ENCODE measurements at regions not wholly inside any gene's neighbourhood (a gene's known extent, or its start where the extent isn't known, plus 50 kb on each side); places are given as distances from the start of the nearest gene placed in this dataset.
"Not testable (repeated sequence)": the region's sequence is repeated elsewhere in the genome, so short reads cannot be mapped to it uniquely, and the experiment has no call there.

DNA sequence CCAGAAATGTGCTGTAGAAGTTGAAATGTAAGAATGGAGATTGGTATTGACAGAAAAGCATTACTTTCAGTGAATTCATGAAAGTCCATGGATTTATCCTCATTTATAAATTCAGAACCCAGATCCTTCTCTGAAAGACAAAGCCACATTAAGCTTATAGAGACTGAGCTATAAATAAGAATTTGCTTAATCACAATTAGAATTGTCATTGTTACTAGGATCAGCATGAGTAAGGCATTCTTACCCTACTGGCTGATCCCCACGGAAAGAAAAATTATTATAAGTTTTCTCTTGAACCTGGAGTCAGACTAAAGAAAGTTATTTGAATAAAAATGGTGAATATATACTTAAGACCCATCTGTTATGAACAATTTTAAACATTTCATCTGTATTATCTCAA, 199.2 kb upstream of the DTNA start:
- no peak for DNase-seq (ENCODE audit: extremely low read depth, low read depth)
- TF ChIP-seq, protein P1, sequence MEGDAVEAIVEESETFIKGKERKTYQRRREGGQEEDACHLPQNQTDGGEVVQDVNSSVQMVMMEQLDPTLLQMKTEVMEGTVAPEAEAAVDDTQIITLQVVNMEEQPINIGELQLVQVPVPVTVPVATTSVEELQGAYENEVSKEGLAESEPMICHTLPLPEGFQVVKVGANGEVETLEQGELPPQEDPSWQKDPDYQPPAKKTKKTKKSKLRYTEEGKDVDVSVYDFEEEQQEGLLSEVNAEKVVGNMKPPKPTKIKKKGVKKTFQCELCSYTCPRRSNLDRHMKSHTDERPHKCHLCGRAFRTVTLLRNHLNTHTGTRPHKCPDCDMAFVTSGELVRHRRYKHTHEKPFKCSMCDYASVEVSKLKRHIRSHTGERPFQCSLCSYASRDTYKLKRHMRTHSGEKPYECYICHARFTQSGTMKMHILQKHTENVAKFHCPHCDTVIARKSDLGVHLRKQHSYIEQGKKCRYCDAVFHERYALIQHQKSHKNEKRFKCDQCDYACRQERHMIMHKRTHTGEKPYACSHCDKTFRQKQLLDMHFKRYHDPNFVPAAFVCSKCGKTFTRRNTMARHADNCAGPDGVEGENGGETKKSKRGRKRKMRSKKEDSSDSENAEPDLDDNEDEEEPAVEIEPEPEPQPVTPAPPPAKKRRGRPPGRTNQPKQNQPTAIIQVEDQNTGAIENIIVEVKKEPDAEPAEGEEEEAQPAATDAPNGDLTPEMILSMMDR (IDR thresholded peaks at IDR 0.05; ENCODE audit: low read depth, low read length): no peak

DNA sequence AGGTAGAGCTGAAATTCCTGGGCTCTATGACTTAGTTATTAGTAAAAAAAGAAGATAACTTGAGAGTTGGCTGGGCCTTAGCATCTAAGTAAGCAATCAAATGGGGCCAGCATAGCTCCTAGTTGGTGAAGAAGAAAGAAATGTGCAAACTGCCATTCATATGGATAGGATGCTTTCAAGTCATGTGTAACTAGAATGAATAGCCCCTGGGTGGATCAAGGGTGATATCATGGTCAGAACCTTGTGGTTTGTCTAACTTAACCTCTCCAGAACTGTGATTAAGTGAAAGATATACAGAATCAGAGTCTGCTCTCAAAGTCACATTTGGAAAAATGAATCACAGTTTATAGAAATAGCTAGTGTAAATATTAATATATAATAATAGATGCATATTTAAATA, 198.7 kb upstream of the DTNA start:
- TF ChIP-seq, protein P1 (IDR thresholded peaks at IDR 0.05; ENCODE audit: low read depth, low read length): no peak
- DNase-seq (ENCODE audit: extremely low read depth, low read depth): no peak

DNA sequence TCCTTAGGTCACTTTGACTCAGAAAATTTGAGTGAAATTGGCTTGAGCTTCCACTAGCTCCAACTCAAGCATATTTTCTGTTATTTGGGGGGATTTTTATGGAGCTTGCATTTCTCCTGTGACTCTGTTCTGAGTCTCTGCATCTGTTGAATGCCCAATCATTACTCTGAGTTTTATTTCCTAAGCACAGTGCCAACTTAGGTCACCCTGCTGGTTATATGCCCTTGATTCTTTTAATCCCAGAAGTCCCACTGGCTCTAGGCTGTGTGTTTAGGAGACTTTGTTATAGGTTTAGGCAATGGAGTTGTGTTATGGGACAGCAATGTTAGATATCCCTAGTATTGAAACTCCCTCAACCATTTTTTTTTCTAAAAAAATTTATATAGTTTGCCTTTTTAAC, 198.2 kb upstream of the DTNA start:
- TF ChIP-seq, protein P1 (IDR thresholded peaks at IDR 0.05; ENCODE audit: low read depth, low read length): no peak
- DNase-seq (ENCODE audit: extremely low read depth, low read depth): no peak

DNA sequence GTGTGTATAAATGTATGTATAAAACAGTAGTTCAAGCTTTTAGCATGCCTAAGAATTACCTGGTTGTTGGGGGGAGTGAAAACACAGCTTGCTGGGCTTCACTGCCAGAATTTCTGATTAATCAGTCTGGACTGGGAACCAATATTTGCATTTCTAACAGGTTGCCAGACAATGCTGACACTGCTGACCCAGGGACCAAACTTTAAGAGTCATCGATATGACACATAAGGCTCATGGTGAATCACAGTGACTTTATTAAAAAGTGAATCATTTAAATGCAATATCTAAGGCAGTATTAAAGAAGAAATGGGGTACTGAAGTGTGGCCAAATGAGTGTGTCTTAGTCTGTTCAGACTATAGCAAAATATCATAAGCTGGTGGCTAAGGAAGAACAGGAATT, 195.9 kb upstream of the DTNA start:
- DNase-seq (ENCODE audit: extremely low read depth, low read depth): no peak
- TF ChIP-seq, protein P1 (IDR thresholded peaks at IDR 0.05; ENCODE audit: low read depth, low read length): no peak

DNA sequence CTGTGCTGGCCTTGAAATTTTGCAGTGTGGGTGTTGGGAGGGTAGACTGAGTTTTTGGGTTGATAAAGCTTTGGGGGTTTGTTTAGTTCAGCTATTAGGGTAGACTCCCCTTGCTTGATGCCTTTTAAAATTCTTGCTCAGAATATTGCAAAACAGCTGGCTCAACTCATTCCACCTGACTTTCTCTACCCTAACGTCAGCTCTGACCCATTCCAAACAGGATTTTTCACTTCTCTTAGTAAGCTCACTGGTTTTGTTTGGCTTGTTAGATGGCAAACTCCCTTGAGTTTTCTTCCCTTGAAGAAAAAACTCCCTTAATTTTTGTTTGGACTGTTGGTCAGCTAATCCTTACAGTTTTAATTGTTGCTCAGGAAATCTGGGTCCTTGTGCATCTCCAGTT, 195.1 kb upstream of the DTNA start:
- no peak for DNase-seq (ENCODE audit: extremely low read depth, low read depth)
- TF ChIP-seq, protein P1 (IDR thresholded peaks at IDR 0.05; ENCODE audit: low read depth, low read length): no peak

DNA sequence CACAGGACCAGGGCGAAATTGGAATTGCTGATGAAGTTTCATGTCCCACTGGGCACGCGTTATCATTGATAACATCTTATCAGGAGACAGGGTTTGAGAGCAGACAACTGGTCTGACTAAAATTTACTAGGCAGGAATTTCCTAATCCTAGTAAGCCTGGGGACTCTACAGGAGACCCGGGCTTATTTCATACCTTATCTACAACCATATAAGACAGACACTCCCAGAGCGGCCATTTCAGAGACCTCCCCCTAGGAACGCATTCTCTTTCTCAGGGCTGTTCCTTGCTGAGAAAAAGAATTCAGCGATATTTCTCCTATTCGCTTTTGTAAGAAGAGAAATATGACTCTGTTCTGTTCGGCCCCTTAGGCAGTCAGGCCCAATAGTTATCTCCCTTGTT, 193.7 kb upstream of the DTNA start:
- not testable (repeated sequence) for DNase-seq (ENCODE audit: extremely low read depth, low read depth)

DNA sequence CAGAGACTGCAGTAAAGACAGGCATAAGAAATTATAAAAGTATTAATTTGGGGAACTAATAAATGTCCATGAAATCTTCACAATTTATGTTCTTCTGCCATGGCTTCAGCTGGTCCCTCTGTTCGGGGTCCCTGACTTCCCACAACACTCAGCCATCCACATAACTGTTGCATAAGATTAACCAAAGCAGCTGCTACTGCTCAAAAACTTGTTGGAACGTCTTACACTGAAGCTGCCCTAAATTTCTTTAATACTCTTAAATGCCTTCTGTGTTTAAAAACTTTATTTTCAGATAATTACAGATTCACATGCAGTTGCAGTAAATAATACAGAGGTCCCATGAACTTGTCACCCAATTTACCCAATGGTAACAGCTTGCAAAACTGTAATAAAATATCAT, 193.1 kb upstream of the DTNA start:
- not testable (repeated sequence) for DNase-seq (ENCODE audit: extremely low read depth, low read depth)

DNA sequence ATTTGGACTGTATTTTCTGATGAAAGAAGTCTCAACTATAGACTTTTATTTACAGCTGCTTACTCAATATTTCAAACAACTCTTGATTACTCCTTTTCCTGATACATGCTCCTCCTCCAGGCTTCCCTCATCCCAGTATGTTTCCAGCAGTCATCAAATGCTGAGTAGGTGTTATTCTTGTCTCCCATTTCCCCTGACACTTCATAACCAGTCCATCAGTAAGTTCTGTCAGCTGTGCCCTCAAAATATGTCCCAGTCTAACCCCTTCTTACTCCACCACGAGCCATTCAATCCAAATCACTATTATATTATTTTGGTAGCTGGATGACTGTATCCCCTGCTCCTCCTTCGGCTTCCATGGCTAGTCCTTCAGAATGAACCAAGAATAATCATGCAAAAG, 189.1 kb upstream of the DTNA start:
- DNase-seq (ENCODE audit: extremely low read depth, low read depth): no peak
- TF ChIP-seq, protein P1 (IDR thresholded peaks at IDR 0.05; ENCODE audit: low read depth, low read length): no peak

DNA sequence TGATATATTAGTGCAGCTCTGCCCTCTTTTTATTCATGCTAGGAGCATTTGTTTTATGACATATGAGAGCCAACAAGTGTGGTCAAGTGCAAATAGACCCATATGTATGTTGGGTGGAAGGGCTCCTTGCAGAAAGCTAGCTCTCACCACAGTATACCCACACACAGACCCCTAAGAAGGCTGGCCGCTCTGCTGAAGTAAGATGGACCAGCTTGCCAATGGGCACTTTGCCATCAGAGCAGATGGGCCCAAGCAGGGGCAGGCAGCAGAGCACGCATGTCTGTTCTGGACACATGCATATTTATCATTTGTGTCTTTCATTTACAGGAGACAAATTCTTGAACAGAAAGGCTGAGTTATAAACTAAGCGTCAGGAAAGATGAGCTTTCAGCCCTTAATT, 187.5 kb upstream of the DTNA start:
- DNase-seq (ENCODE audit: extremely low read depth, low read depth): no peak
- TF ChIP-seq, protein P1 (IDR thresholded peaks at IDR 0.05; ENCODE audit: low read depth, low read length): no peak

All from AG09319 (cell line).